ENCODE measurements at regions not wholly inside any gene's neighbourhood (a gene's known extent, or its start where the extent isn't known, plus 50 kb on each side); places are given as distances from the start of the nearest gene placed in this dataset.
"Not testable (repeated sequence)": the region's sequence is repeated elsewhere in the genome, so short reads cannot be mapped to it uniquely, and the experiment has no call there.

- not testable (repeated sequence) for DNase-seq (ENCODE audit: low spot score)
Measured at GRCh38 chr4:73671348-73671747, 51.1 kb upstream of the RASSF6 start.

DNA sequence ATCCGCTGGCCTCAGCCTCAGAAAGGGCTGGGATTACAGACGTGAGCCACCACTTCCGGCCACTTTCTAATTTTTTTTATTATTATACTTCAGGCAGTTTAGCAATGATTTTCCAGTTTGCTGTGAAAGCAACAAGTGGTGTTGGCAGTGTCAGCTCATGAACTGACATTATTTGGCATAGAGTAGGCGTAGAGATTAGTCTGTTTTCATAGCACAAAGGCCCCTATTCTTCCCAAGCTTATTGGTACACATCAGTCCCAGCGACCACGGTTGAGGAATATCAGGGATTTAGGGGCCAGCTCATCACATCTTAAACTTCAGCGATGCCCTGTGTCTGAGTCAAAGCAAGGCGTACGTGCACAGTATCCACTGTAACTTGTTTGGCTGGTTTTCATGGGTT, 53.0 kb upstream of the RASSF6 start:
- no peak for DNase-seq (ENCODE audit: low spot score)

GRCh38 chr4:73674451-73674919, 54.2 kb upstream of the RASSF6 start:
- no peak for DNase-seq (ENCODE audit: low spot score)

DNA sequence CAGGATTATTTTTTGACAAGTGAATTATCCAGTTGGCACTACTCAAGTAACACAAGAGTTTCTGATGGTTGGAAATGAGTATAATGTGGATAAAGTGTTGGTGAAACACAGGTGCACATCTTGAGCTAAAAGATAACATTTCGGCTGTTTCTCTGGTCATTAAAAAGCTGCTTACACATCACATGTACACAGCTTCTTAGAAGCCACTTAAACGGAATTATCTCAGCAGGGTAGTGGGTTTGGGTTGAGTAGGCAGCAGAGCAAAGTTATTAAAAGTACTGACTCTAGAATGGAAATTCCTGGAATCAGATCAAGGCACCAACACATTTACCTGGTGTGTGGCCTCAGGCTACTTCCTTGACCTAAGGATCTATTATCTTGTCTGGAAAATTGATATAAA, 55.4 kb upstream of the RASSF6 start:
- DNase-seq (ENCODE audit: low spot score): no peak

GRCh38 chr4:73676136-73676535, 55.9 kb upstream of the RASSF6 start:
- DNase-seq (ENCODE audit: low spot score): peak; percentile 40

DNA sequence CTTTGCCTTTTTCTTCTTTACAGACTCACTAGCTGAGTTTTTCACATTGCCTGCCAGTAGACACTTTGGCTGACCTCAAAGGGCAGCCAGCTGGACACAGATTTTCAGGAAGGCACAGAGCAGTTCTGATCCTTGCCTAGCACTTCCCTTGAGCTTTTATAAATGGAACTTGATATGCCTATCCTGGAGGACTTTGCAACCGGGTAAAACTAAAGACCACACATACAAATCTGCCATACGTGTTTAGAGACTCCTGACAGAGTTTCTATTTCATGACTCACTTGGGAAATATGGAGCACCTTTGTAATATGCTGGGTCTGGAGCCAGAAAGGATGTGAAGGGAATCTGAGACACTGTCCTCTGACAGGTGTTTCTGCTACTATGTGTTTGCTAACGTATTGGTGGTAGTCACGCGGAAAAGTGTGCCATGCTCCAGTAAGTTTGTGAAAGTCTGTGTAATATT, 56.7 kb upstream of the RASSF6 start:
- DNase-seq (ENCODE audit: low spot score): peak; percentile 68

- DNase-seq (ENCODE audit: low spot score): no peak
Measured at GRCh38 chr4:73679836-73680235, 59.6 kb upstream of the RASSF6 start.

- no peak for DNase-seq (ENCODE audit: low spot score)
Measured at GRCh38 chr4:73681776-73682175, 58.6 kb upstream of the CXCL8 start.

GRCh38 chr4:73682508-73682907, 57.9 kb upstream of the CXCL8 start:
- peak; percentile 64 for DNase-seq (ENCODE audit: low spot score)

DNA sequence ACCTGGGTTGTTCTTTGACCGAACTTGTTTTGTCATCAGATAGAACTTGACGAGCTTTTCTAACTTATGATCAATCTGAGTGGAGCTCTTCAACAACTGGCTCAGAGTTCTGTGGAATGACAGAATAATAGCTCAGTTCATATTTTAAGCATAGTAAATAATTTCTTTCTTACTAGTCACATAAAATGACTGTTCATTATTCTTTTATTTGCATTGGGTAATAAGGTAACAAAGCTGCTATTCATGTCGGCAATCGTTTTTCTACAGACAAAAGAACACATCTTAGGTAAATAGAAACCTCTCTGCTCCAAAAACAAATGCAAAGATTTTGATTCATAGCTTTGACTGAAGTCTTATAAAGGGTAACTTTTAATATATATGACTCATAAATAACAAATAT, 57.3 kb upstream of the CXCL8 start:
- peak; percentile 85 for DNase-seq (ENCODE audit: low spot score)

DNA sequence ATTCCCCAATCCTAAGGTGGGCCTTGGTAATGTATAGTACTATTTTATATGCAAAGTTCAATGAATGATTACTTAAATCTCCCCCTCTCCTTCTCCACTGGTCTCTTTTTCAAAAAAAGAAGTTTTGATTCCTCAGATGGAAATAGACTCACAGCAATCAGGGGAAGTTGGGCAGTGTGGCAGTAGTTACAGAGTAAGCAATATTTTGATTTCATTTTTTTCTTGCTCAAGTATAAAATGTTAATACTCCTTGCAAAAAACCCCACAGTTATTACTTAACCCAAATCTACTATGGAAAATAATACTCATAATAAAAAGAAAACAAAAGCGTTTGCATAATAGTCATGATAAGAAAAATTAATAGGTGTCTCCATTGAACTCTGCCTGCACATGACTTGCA, 56.9 kb upstream of the CXCL8 start:
- DNase-seq (ENCODE audit: low spot score): no peak

DNA sequence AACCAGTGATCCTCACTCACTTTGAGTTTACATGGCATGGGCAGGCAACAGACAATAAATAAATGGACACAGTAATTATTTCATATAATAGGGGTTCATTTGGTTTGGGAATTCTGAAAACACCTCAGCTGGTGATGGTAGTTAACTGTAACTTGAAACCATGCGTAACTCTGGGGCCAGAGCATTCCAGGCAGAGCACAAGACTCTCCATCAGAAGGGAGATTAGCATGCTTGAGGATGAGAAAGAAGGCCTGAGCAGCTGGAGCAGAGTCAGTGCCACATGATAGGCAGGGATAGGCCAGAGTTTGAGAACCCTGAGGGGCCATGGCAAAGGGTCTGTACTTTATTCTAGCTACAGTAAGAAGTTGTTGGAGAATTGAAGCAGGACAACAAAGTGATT, 56.3 kb upstream of the CXCL8 start:
- peak; percentile 26 for DNase-seq (ENCODE audit: low spot score)

GRCh38 chr4:73685052-73685451, 55.3 kb upstream of the CXCL8 start:
- DNase-seq (ENCODE audit: low spot score): no peak

GRCh38 chr4:73687421-73687820, 52.9 kb upstream of the CXCL8 start:
- no peak for DNase-seq (ENCODE audit: low spot score)

GRCh38 chr4:73690051-73690738, 50.2 kb upstream of the CXCL8 start:
- DNase-seq (ENCODE audit: low spot score): no peak

All from HT-29 (cell line).